ENCODE measurements at regions not wholly inside any gene's neighbourhood (a gene's known extent, or its start where the extent isn't known, plus 50 kb on each side); places are given as distances from the start of the nearest gene placed in this dataset.

- Histone ChIP-seq H3K27me3 (replicated peaks; ENCODE audit: control insufficient read depth, insufficient read depth, low read length) (no peaks in the 10 kb centered on the region), H3K36me3 (ENCODE audit: control insufficient read depth, insufficient read depth, low read length) (no peaks in the 10 kb centered on the region), H3K4me3 (replicated peaks; ENCODE audit: low read depth, low read length) (no peak overlapping the region)
- no peak for TF ChIP-seq CTCF (IDR thresholded peaks at IDR 0.05; ENCODE audit: insufficient read depth, low read length, poor library complexity, severe bottlenecking)
- DNase-seq (ENCODE audit: extremely low read depth, insufficient read length) = no peak
Observed at GRCh38 chr2:107363806-107364205, 462.9 kb upstream of the RGPD4 start.

DNA sequence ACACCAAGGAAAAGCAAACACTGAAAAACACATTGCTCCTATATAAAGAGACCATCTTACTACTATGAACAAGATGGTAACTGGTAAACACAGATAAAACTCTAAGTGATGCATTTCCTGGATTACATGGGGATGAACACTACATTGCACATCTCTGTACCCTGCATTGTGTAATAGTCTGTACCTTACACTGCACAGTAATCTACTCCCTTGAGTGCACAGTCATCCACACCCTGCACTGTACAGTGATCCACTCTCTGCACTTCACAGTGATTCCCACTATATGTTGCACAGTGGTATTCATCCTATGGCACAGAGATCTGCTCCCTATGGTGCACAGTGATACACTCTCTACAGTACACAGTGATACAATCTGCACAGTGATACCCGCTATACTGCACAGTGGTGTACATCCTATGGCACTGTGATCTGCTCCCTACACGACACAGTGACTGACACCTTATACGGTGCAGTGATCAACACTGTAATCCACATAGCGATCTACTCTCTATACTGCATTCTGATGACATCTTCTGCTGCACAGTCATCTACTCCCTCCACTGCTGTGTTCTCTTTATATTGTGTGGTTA, 462.2 kb upstream of the RGPD4 start:
- DNase-seq (ENCODE audit: extremely low read depth, insufficient read length) = no peak
- no peaks in the 10 kb centered on the region for H3K36me3 ChIP-seq (ENCODE audit: control insufficient read depth, insufficient read depth, low read length)
- H3K4me3 ChIP-seq (replicated peaks; ENCODE audit: low read depth, low read length) = no peak overlapping the region
- no peaks in the 10 kb centered on the region for H3K27me3 ChIP-seq (replicated peaks; ENCODE audit: control insufficient read depth, insufficient read depth, low read length)
- no peak for TF ChIP-seq CTCF (IDR thresholded peaks at IDR 0.05; ENCODE audit: insufficient read depth, low read length, poor library complexity, severe bottlenecking)

DNA sequence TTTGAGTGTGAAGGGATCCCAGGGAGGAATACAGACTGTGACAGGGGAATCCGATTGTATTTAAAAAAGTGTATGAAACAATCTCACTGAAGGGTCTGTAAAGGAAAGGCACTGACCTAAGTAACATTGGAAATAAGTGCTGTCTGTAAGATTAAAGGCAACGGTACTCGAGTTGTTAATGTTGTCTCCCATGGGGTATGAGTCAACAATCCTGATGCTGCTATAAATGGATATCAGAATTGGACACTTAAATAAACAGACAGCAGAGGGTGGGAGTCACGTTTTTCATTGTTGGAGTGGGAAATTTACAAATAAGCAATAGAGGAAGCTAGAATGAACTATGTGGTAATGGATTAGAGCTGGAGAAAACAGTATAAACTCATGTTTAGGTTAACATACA, 452.4 kb upstream of the RGPD4 start:
- Histone ChIP-seq H3K36me3 (ENCODE audit: control insufficient read depth, insufficient read depth, low read length) (no peaks in the 10 kb centered on the region), H3K27me3 (replicated peaks; ENCODE audit: control insufficient read depth, insufficient read depth, low read length) (no peaks in the 10 kb centered on the region), H3K4me3 (replicated peaks; ENCODE audit: low read depth, low read length) (no peak overlapping the region)
- DNase-seq (ENCODE audit: extremely low read depth, insufficient read length) = no peak
- TF ChIP-seq CTCF (IDR thresholded peaks at IDR 0.05; ENCODE audit: insufficient read depth, low read length, poor library complexity, severe bottlenecking) = no peak

DNA sequence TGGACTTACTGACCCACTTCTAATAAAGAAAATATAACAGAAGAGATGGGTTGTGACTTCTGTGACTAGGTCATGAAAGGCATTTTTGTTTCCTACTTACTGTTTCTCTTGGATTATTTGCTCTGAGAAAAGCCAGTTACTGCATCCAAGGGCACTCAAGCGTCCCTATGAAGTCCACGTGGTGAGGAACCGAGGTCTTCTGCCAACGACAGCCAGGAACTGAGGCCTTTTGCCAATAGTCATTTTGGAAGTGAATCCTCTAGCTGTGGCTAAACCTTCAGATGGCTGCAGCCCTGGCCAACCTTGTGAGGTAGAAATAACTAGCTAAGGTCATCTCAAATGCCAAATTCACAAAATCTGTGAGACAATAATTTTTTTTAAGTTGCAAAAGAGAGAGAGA, 449.8 kb upstream of the RGPD4 start:
- Histone ChIP-seq H3K4me3 (replicated peaks; ENCODE audit: low read depth, low read length) (no peak overlapping the region), H3K36me3 (ENCODE audit: control insufficient read depth, insufficient read depth, low read length) (no peaks in the 10 kb centered on the region), H3K27me3 (replicated peaks; ENCODE audit: control insufficient read depth, insufficient read depth, low read length) (no peaks in the 10 kb centered on the region)
- DNase-seq (ENCODE audit: extremely low read depth, insufficient read length) = no peak
- TF ChIP-seq CTCF (IDR thresholded peaks at IDR 0.05; ENCODE audit: insufficient read depth, low read length, poor library complexity, severe bottlenecking) = no peak

GRCh38 chr2:107380912-107381311, 445.8 kb upstream of the RGPD4 start:
- DNase-seq (ENCODE audit: extremely low read depth, insufficient read length) = no peak
- Histone ChIP-seq H3K36me3 (ENCODE audit: control insufficient read depth, insufficient read depth, low read length) (no peaks in the 10 kb centered on the region), H3K4me3 (replicated peaks; ENCODE audit: low read depth, low read length) (no peak overlapping the region), H3K27me3 (replicated peaks; ENCODE audit: control insufficient read depth, insufficient read depth, low read length) (no peaks in the 10 kb centered on the region)
- no peak for TF ChIP-seq CTCF (IDR thresholded peaks at IDR 0.05; ENCODE audit: insufficient read depth, low read length, poor library complexity, severe bottlenecking)

DNA sequence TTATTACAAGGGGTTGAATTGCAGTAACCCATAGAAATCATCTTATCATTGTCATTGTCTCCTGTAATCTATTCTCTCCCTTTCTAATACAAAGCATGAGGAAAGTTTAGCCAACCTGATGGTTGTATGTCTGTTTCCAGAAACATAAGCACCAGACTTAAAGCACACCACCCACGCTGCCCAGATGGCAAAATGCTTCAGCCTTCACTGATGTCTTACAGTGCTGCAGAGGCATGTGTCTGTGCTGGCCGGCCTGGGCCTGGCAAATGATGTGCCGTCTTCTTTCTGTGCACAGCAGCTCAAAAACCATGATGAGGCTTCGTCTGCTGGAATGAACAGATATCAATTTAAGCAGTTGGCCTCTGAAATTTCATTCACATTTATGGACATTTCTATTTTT, 443.0 kb upstream of the RGPD4 start:
- no peak overlapping the region for H3K4me3 ChIP-seq (replicated peaks; ENCODE audit: low read depth, low read length)
- no peaks in the 10 kb centered on the region for H3K27me3 ChIP-seq (replicated peaks; ENCODE audit: control insufficient read depth, insufficient read depth, low read length)
- TF ChIP-seq CTCF (IDR thresholded peaks at IDR 0.05; ENCODE audit: insufficient read depth, low read length, poor library complexity, severe bottlenecking) = no peak
- H3K36me3 ChIP-seq (ENCODE audit: control insufficient read depth, insufficient read depth, low read length) = no peaks in the 10 kb centered on the region
- no peak for DNase-seq (ENCODE audit: extremely low read depth, insufficient read length)

Measured in GM06990 (cell line).